ENCODE measurements at regions not wholly inside any gene's neighbourhood (a gene's known extent, or its start where the extent isn't known, plus 50 kb on each side); places are given as distances from the start of the nearest gene placed in this dataset.
A peak's percentile ranks its signal among the peaks of the same experiment; 100 is the strongest.

DNA sequence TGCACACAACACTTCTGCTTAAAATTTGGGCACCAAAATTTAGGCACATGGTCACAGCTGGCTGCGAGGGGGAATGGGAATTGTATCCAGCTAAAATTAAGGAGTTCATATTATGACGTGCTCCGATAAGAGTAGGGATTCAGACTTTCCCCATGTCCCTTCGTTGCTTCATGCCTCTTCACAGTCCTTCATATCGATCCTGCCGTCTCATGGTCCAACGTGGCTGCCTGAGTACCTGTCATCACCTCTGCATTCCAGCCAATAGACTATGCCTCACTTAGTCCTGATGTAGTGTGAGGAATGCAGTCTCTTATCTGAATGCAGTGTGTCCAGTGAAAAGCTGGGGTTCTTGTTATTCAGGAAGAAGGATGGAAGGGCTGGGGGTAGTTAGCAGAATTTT, 108.6 kb downstream of the SIK1 start:
- H3K9ac ChIP-seq (ENCODE audit: low read depth, low read length): no peak overlapping the region
- H3K27me3 ChIP-seq (ENCODE audit: control insufficient read depth, insufficient read depth, low read length): no peaks in the 10 kb centered on the region
- H3K4me3 ChIP-seq (ENCODE audit: low read depth, low read length): no peak overlapping the region
- no peaks in the 10 kb centered on the region for H3K36me3 ChIP-seq (ENCODE audit: control insufficient read depth, insufficient read depth, low read length)
- H3K9me3 ChIP-seq (ENCODE audit: control insufficient read depth, insufficient read depth, low read length): peaks cover 5% of the 10 kb centered on the region
- peaks cover 1% of the 10 kb centered on the region for H3K4me1 ChIP-seq (ENCODE audit: control insufficient read depth, insufficient read depth, low read length)

DNA sequence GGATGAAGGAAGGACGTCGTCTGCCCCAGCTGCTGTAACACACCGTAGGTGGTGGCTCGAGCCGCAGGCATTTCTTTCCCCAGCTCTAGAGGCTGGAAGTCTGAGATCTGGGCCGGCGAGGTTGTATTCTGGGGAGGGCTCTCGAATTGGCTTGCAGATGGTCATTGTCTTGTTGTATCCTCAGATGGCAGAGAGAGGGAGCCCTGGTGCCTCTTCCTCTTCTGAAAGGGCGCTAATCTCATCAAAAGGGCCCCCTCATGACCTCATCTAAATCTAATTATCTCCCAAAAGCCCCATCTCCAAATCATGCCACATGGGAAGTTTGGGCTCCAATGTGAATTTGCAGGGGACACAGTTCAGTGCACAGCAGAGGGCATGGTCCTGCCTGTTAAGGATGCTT, 109.0 kb downstream of the SIK1 start:
- no peak overlapping the region for H3K9ac ChIP-seq (ENCODE audit: low read depth, low read length)
- no peaks in the 10 kb centered on the region for H3K36me3 ChIP-seq (ENCODE audit: control insufficient read depth, insufficient read depth, low read length)
- H3K27me3 ChIP-seq (ENCODE audit: control insufficient read depth, insufficient read depth, low read length): no peaks in the 10 kb centered on the region
- peaks cover 3% of the 10 kb centered on the region for H3K4me1 ChIP-seq (ENCODE audit: control insufficient read depth, insufficient read depth, low read length)
- no peak overlapping the region for H3K4me3 ChIP-seq (ENCODE audit: low read depth, low read length)
- peaks cover 5% of the 10 kb centered on the region for H3K9me3 ChIP-seq (ENCODE audit: control insufficient read depth, insufficient read depth, low read length)

DNA sequence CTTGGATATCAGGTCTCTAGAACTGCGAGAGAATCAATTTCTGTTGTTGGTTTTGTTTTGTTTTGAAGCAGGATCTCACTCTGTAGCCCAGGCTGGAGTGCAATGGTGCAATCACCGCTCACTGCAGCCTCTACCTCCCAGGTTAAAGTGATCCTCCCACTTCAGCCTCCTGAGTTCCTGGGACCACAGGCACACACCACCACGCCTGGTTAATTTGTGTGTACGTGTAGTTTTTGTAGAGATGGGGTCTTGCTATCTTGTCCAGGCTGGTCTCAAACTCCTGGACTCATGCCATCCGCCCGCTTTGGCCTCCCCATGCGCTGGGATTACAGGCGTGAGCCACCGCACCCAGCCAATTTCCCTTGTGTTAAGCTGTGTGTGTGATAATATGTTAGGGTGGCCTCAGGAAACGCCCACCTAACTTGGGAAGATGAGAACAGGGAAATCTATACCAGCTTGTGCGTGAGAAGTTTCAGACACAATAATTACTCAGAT, 109.6 kb downstream of the SIK1 start:
- peaks cover 4% of the 10 kb centered on the region for H3K4me1 ChIP-seq (ENCODE audit: control insufficient read depth, insufficient read depth, low read length)
- no peaks in the 10 kb centered on the region for H3K36me3 ChIP-seq (ENCODE audit: control insufficient read depth, insufficient read depth, low read length)
- no peaks in the 10 kb centered on the region for H3K27me3 ChIP-seq (ENCODE audit: control insufficient read depth, insufficient read depth, low read length)
- H3K4me3 ChIP-seq (ENCODE audit: low read depth, low read length): no peak overlapping the region
- H3K9me3 ChIP-seq (ENCODE audit: control insufficient read depth, insufficient read depth, low read length): peaks cover 5% of the 10 kb centered on the region
- no peak overlapping the region for H3K9ac ChIP-seq (ENCODE audit: low read depth, low read length)

DNA sequence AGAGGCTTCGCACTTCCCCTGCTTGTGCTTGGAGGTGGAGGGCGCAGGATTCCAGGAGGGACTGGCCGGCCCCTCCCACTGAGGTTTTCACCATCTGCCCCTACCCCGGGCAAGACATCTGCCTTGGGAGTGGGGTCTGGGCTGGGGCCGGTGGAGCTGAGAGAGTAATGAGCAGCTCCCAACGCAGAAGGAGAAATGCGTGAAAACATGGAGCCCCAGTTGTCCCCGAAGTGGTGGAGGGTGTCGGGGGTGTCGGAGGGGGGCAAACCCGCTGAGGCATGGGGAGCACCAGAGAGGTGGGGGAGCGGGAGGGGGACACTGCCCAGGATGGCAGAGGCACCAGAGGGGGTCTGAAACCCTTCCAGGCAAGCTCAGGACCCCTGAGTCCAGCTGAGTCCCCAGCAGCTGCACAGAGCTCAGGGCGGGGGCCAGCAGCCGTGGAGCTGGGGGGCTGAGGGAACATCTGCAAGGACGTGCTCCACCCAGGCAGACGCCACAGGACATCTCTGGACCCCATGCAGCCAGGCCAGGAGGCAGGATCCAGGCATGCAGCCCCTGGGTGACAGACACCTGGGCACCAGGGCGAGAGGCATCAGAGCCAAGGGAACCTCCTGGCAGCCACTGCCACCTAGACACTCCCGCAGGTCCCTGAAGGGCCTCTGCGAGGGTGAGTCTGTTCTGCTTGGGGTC, 110.6 kb downstream of the SIK1 start:
- H3K27me3 ChIP-seq (ENCODE audit: control insufficient read depth, insufficient read depth, low read length): no peaks in the 10 kb centered on the region
- H3K36me3 ChIP-seq (ENCODE audit: control insufficient read depth, insufficient read depth, low read length): no peaks in the 10 kb centered on the region
- peaks cover 5% of the 10 kb centered on the region for H3K9me3 ChIP-seq (ENCODE audit: control insufficient read depth, insufficient read depth, low read length)
- no peak overlapping the region for H3K4me3 ChIP-seq (ENCODE audit: low read depth, low read length)
- H3K9ac ChIP-seq (ENCODE audit: low read depth, low read length): no peak overlapping the region
- H3K4me1 ChIP-seq (ENCODE audit: control insufficient read depth, insufficient read depth, low read length): peaks cover 11% of the 10 kb centered on the region

DNA sequence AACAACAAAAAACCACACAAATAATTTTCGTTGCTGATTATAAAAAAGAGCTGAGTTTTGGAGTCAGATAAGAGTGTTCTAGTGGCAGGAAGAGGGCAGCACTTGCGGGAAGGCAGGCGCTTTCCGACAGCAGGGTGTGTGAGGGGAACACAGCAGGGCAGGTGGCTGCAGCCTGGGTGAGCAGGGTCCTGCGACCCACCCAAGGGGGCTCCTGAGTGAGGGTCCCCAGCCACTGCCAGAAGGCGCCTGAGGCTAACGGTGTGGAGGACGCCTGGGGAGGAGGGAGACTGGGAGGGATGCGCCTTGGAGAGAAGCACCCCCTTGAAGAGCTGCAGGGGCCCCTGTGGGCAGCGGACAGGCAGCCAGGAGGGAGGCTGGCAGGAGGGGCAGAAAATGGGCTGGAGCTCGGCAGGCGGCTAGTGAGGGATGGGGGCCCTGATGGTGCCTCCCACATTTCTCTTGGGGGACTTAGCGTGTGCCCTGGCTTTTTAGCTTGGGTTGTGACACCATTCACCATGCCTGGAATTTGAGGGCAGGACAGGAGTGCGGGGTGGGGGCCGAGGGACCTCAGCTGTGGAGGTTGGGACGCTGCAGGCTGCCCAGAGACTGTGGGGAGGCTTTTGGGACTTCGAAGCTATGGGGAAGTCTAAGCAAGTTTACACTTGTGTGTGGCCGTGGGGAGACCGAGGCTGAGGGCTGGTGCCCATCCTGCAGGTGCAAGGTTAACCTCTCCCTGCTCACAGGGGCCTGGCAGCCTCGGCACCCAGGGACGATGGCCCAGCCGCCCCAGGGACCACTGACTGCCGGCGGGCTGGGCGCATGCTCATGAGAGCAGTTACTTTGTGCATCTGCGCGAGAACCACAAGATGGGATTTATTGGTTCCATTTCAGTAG, 111.4 kb downstream of the SIK1 start:
- Histone ChIP-seq H3K27me3 (ENCODE audit: control insufficient read depth, insufficient read depth, low read length) (no peaks in the 10 kb centered on the region), H3K9ac (ENCODE audit: low read depth, low read length) (no peak overlapping the region), H3K4me1 (ENCODE audit: control insufficient read depth, insufficient read depth, low read length) (peaks cover 14% of the 10 kb centered on the region), H3K4me3 (ENCODE audit: low read depth, low read length) (no peak overlapping the region), H3K9me3 (ENCODE audit: control insufficient read depth, insufficient read depth, low read length) (peaks cover 5% of the 10 kb centered on the region), H3K36me3 (ENCODE audit: control insufficient read depth, insufficient read depth, low read length) (no peaks in the 10 kb centered on the region)

DNA sequence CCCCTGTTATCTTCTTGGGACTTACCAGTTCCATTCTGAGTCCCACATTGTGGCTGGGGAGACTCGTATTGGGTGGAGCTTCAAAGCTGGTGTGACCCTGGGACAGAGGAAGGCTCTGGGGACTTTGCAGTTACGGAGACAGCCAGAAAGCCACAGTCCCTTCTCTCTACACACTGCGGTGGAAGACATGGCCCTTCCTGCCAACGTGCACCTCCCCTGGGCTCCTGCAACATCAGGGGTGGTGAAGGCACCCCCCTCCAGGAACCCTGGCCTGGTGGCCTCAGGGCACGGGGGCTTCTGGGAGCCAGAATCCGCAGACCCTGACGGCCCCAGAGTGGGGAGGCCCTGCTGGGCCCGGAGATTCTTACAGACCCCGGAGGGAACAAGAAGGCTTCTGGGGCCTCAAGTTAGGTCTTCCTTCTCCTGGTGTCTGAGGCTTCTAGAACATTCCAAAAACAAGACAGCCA, 113.0 kb downstream of the SIK1 start:
- Histone ChIP-seq H3K9ac (ENCODE audit: low read depth, low read length) (no peak overlapping the region), H3K36me3 (ENCODE audit: control insufficient read depth, insufficient read depth, low read length) (no peaks in the 10 kb centered on the region), H3K9me3 (ENCODE audit: control insufficient read depth, insufficient read depth, low read length) (peaks cover 5% of the 10 kb centered on the region), H3K4me3 (ENCODE audit: low read depth, low read length) (no peak overlapping the region), H3K4me1 (ENCODE audit: control insufficient read depth, insufficient read depth, low read length) (peaks cover 14% of the 10 kb centered on the region), H3K27me3 (ENCODE audit: control insufficient read depth, insufficient read depth, low read length) (no peaks in the 10 kb centered on the region)

DNA sequence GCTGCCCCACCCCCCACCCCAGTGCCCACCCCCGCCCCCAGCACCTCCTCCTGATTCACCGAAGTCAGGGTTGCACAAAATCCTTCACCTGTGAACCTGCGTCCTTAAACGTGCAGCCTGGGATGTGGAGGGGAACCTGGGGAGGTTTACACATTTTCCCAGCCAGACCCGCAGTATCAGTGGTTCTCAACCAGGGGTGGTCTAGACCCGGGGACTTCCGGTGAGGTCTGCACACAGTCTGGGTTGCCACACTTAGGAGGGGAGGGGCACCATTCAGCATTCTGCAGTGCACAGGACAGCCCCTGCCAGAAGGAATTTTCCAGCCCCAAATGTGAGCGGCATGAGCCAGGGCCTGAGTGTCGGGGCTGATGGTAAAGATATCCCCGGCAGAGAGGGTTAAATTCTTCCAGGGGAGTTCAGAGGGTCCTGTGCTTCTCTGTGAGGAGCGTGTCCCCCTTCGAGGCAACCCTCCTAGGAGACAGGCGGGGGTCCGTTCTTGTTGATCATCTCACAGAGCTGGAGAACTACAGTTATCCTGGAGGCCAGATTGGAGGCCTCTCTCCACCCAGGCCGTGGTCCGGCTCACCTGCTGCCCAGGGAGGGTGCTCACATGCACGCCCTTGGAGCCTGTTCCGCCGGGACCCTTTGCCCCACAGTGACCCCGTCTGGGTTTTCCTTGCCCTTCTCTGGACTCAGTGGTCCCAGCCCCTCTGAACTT, 113.6 kb downstream of the SIK1 start:
- no peak overlapping the region for H3K4me3 ChIP-seq (ENCODE audit: low read depth, low read length)
- peak overlapping the region; percentile 26 for H3K9ac ChIP-seq (ENCODE audit: low read depth, low read length)
- peaks cover 5% of the 10 kb centered on the region for H3K9me3 ChIP-seq (ENCODE audit: control insufficient read depth, insufficient read depth, low read length)
- peaks cover 14% of the 10 kb centered on the region for H3K4me1 ChIP-seq (ENCODE audit: control insufficient read depth, insufficient read depth, low read length)
- no peaks in the 10 kb centered on the region for H3K27me3 ChIP-seq (ENCODE audit: control insufficient read depth, insufficient read depth, low read length)
- no peaks in the 10 kb centered on the region for H3K36me3 ChIP-seq (ENCODE audit: control insufficient read depth, insufficient read depth, low read length)

DNA sequence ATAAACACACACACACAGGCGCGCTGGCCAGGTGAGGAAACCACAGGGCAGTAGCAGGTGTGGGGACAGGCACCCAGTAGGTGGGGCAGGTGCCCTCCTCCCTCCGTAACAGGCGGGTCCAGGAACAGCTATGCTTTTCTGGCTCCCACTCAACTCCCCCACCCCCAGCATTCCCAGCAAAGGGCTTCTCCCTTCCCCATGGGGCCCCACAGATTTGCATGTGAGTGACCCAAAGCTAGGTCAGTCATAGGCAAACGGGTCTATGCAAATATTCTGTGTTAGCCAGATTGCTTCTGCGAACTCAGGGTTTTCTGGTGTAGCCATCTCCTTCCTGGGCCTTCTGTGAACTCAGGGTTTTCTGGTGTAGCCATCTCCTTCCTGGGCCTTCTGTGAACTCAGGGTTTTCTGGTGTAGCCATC, 114.2 kb downstream of the SIK1 start:
- no peaks in the 10 kb centered on the region for H3K36me3 ChIP-seq (ENCODE audit: control insufficient read depth, insufficient read depth, low read length)
- peaks cover 14% of the 10 kb centered on the region for H3K4me1 ChIP-seq (ENCODE audit: control insufficient read depth, insufficient read depth, low read length)
- no peak overlapping the region for H3K9ac ChIP-seq (ENCODE audit: low read depth, low read length)
- H3K9me3 ChIP-seq (ENCODE audit: control insufficient read depth, insufficient read depth, low read length): no peaks in the 10 kb centered on the region
- no peaks in the 10 kb centered on the region for H3K27me3 ChIP-seq (ENCODE audit: control insufficient read depth, insufficient read depth, low read length)
- no peak overlapping the region for H3K4me3 ChIP-seq (ENCODE audit: low read depth, low read length)

DNA sequence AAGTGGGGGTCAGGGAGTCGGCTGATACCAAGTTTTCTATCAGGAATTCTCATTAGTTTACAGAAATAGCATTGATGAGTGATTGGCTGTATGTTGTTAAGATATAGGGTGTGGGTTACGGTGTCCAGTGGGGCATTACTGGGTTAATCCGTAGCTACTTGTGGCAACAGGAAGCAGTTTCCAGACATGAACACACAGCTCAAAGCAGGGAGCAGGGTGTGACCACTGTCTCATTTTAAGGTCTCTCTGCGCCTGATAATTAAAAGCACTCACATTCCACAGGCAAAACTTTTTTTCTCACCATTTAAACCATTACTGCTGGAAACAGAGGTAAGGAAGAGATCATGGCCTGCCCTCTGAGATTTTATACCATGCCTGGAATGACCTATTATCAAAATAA, 114.9 kb downstream of the SIK1 start:
- Histone ChIP-seq H3K36me3 (ENCODE audit: control insufficient read depth, insufficient read depth, low read length) (no peaks in the 10 kb centered on the region), H3K27me3 (ENCODE audit: control insufficient read depth, insufficient read depth, low read length) (no peaks in the 10 kb centered on the region), H3K9ac (ENCODE audit: low read depth, low read length) (no peak overlapping the region), H3K4me3 (ENCODE audit: low read depth, low read length) (no peak overlapping the region), H3K4me1 (ENCODE audit: control insufficient read depth, insufficient read depth, low read length) (peaks cover 14% of the 10 kb centered on the region), H3K9me3 (ENCODE audit: control insufficient read depth, insufficient read depth, low read length) (no peaks in the 10 kb centered on the region)

DNA sequence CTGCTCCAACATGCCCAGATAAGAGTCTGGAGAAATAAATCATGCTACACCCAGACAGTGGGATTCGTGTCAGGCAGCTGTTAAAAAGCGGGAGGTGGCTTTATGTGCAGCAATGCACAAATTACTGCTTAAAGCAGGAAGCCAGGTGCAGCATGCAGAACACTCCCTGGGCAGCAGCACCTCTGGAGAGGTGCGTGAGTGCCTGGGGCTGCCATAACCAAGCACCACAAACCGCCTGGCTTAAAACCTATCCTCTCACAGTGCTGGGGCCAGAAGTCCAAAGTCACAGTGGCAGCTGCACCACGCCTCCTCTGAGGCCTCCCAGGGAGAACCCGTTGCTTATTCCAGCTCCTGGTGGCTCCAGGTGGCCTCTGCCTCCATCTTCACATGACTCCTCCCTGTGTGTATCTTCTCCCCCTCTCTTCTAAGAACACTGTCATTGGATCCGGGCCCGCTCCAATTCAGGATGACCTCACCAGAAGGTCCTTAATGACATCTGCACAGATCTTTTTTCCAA, 115.6 kb downstream of the SIK1 start:
- Histone ChIP-seq H3K4me3 (ENCODE audit: low read depth, low read length) (no peak overlapping the region), H3K9me3 (ENCODE audit: control insufficient read depth, insufficient read depth, low read length) (no peaks in the 10 kb centered on the region), H3K27me3 (ENCODE audit: control insufficient read depth, insufficient read depth, low read length) (no peaks in the 10 kb centered on the region), H3K9ac (ENCODE audit: low read depth, low read length) (no peak overlapping the region), H3K36me3 (ENCODE audit: control insufficient read depth, insufficient read depth, low read length) (no peaks in the 10 kb centered on the region), H3K4me1 (ENCODE audit: control insufficient read depth, insufficient read depth, low read length) (peaks cover 14% of the 10 kb centered on the region)

DNA sequence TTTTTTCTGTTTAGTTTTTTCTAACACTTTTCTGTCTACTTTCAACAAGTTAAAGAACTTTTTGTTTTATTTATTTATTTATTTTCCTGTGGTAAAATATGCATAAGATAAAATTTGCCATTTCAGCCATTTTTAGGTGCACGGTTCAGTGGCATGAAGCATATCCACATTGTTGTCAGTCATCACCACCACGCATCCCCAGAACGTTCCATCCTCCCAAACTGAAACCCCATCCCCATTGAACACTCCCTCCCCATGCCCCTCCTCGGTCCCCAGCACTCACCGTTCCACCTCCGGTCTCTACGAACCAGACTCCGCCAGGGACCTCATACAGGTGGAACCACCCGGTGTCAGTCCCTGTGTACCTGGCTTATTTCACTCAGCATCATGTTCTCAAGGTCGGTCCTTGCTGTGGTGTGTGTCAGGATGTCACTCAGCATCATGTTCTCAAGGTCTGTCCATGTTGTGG, 118.1 kb downstream of the SIK1 start:
- H3K36me3 ChIP-seq (ENCODE audit: control insufficient read depth, insufficient read depth, low read length): no peaks in the 10 kb centered on the region
- H3K27me3 ChIP-seq (ENCODE audit: control insufficient read depth, insufficient read depth, low read length): no peaks in the 10 kb centered on the region
- H3K9me3 ChIP-seq (ENCODE audit: control insufficient read depth, insufficient read depth, low read length): no peaks in the 10 kb centered on the region
- no peak overlapping the region for H3K4me3 ChIP-seq (ENCODE audit: low read depth, low read length)
- peaks cover 14% of the 10 kb centered on the region for H3K4me1 ChIP-seq (ENCODE audit: control insufficient read depth, insufficient read depth, low read length)
- H3K9ac ChIP-seq (ENCODE audit: low read depth, low read length): no peak overlapping the region

Data from iPS-15b (cell line).